ENCODE measurements at regions not wholly inside any gene's neighbourhood (a gene's known extent, or its start where the extent isn't known, plus 50 kb on each side); places are given as distances from the start of the nearest gene placed in this dataset.
"Not testable (repeated sequence)": the region's sequence is repeated elsewhere in the genome, so short reads cannot be mapped to it uniquely, and the experiment has no call there.

DNA sequence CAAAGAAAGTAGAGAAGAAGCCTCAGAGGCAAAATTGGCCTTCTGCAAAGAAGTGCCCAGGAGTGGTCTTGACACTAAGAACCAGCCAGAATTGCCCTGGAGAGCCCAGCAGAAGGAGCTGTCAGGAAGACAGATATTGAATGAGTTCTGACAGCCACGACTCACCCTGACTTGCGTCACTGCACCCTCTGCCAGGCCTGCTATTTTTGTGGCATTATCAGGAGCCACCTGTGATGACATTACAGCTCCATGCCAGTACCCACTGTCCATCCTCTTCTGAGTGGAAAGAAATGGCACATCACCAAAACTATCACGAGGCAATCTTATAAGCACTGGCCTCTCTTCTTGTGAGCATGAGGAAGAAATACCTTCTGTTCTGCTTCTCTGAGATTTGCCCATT lies 67.7 kb downstream of the SMIM20 start:
- DNase-seq (ENCODE audit: low read depth in 2 of 2): no peak

DNA sequence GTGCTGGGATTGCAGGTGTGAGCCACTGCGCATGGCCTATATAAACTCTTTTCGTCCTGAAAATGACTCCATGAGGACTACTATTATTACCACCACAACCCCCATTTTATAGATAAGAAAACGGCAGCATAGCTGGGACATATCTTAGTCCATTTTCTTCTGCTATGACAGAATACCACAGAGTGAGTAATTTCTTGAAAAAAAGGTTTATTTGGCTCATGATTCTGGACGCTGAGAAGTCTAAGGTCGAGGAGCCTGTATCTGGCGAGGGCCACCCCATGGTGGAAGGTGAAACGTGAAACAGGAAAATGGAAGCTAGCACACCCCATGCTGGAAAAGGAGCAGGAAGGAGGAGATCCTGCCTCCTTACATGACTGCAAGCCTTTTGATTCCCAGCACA lies 68.9 kb downstream of the SMIM20 start:
- DNase-seq (ENCODE audit: low read depth in 2 of 2): no peak

DNA sequence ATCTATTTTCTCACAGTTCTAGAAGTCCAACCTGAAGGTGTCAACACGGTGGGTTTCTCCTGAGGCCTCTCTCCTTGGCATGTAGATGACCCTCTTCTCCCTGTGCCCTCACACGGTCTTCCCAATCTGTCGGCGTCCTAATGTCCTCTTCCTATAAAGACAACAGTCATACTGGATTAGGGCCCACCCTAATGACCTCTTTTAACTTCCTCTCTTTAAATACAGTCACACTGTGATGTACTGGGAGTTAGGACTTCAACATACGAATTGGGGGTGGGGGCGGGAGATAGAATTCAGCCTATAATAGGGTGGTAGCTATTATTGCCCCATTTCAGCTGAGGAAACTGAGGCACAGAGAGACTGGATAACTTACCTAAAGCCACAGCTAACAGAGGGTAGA lies 70.2 kb downstream of the SMIM20 start:
- DNase-seq (ENCODE audit: low read depth in 2 of 2): no peak

DNA sequence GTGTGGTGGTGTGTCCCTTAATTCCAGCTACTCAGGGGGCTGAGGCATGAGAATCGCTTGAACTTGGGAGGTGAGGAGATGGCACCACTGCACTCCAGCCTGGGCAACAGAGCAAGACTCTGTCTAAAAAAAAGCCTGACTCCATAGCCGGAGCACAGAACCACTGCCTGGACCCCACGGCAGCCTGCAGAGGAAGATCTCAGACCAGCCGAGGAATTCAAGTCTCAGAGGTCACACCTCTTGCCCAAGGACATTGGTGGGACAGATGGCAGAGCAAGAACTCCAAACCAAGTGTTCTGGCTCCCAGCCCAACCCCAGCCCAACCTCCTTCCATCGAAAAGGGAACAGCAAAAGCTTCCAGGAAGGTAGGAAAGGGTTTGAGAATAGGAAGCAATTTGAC lies 70.8 kb downstream of the SMIM20 start:
- no peak for DNase-seq (ENCODE audit: low read depth in 2 of 2)

DNA sequence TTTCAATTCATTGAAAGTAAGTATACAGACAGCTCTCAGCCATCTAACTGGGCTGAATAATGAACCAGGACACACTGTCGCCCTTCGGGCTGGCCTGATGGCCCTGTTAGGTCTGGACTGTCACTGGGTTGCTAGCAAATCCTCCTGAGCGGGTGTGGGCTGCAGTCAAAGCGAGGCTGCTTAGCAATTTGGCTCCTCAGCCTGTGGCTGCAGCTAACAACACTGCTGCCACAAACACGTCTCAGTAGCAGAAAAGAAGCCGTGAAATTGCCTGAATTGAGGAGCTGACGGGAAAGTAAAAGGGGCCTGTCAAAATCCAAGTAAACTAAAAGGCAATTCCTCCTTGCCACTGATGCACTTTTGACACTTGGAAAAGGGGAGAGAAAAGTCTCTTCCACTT lies 72.8 kb downstream of the SMIM20 start:
- DNase-seq (ENCODE audit: low read depth in 2 of 2): no peak

DNA sequence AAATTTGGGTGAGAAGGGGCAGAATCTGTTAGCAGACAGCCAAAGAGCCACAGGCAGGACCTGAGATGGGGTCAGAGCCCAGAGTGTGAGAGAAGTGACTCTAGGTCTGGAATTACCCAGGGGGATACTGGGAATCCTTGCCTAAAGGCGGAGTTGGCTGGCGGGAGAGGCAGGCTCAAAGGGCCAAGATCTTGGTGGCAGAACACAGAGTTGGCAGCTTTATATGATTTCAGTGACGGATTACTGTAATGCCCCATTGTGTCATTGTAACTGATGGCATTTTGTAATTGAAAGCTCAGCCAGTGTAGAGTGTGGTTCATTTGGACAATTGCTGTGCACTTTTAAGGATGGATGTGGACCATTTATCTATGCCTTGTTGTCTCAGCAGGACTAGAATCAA lies 77.3 kb downstream of the SMIM20 start:
- DNase-seq (ENCODE audit: low read depth in 2 of 2): no peak

DNA sequence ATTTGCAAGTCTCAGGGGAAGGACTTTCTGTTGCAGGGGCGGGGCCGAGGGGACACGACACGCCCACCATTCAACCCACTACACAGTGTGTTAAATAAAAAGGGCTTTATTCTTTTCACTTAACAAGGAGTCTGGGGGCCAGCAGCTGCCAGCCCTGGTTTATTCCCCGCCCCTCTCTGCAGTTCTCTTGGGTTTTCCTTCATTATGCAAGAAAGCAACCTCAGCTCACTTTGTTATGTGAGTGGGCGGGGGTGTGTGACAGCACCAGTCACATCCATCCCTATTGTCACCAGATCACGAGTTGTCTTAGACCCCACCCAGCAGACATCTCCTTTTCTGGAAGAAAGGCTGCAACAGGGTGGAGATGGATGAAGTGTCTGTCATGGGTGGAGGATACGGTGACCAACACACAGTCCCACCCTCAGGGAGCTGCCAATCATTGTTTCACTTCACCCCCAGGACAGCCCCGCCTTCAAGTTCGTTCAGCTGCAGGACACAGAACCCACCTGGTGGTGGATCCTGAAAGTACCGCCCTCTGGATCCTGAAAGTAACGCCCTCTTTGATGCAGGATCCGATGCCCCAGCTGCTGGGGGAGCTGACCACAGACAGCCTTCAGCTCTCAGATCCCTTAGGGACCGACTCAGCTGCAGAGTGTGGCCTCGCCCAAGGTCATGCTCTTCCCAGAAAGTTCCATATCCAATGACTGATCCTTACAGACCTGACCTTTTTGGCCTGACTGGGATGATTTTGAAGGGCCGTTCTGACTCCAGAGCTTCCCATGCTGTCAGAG lies 79.6 kb downstream of the SMIM20 start:
- no peak for DNase-seq (ENCODE audit: low read depth in 2 of 2)

DNA sequence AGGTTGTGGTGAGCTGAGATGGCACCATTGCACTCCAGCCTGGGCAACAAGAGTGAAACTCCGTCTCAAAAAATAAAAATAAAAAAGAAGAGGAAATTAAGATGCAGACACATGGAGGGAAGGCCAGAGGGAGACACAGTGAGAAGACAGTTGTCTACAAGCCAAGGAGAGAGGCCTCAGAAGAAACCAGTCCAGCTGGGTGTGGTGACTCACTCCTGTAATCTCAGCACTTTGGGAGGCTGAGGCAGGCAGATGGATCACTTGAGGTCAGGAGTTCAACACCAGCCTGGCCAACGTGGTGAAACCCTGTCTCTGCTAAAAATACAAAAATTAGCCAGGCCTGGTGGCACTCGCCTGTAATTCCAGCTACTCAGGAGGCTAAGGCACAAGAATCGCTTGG lies 80.6 kb downstream of the SMIM20 start:
- DNase-seq (ENCODE audit: low read depth in 2 of 2): not testable (repeated sequence)

DNA sequence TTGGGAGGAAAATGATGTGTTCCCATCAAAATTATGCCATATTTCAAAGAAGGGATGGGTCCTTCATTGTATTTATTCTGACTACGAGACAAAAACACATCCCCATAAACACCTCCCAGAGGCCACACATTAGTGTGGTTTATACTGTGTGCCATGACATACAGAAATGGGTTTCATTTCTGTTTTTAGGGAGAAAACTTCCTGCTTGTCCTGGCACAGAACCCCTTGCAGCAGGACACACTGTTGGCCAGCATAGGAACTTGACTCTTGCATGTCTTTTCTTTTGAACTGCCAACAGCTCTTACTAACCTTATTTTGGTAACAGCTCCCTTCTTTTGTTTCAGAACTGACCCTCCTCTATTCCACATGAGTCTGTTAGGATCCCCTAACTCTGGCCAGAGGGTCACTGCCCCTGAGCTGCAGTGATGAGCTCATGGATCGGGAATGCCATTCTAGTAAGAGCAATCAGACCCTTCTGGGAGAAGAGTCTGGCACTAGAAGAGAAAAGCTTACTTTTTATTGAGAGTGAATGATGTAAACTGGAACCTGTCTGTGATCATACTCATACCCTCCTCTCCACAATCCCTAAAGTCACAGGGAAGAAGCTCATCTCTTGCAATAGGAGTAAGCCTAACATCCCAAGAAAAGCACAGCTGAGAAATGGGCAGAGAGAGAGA lies 86.4 kb downstream of the SMIM20 start:
- no peak for DNase-seq (ENCODE audit: low read depth in 2 of 2)

DNA sequence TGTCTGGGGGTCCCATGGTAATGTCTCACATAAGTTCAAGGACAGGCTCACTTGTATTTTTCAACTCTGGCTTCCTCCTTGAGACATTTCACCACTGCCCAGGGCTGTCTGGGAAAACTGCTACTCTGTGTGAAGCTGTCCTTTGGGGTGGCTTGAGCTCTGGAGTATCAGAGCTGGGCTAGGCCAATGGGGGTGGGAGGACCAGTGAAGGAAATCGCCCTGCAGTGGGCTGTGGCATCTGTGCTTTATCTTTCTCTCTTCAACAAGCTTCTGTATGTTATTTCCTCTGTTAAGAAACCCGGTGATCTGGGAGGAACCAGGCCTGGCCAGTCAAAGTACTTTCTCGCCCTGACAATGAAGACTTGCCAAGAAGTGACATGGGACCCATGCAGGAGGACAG lies 87.4 kb downstream of the SMIM20 start:
- no peak for DNase-seq (ENCODE audit: low read depth in 2 of 2)

DNA sequence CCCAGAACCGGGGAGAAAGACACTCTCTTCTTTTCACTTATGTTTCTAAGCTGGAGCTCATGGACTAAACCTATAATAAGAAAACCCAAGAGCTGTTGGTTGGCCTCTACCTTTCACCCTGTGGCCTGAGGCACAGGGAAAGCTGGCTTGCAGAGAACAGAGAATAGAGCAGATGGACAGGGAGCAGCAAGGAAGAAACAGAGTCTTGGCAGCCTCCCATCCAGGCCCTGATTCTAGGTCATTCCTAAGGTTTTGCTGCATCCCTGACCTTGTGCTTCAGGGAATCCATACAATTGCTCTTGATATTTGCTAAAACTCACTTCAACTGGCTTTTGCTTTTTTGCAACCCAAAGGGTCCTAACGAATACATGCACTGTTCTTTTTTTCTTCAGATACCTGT lies 87.8 kb downstream of the SMIM20 start:
- no peak for DNase-seq (ENCODE audit: low read depth in 2 of 2)

DNA sequence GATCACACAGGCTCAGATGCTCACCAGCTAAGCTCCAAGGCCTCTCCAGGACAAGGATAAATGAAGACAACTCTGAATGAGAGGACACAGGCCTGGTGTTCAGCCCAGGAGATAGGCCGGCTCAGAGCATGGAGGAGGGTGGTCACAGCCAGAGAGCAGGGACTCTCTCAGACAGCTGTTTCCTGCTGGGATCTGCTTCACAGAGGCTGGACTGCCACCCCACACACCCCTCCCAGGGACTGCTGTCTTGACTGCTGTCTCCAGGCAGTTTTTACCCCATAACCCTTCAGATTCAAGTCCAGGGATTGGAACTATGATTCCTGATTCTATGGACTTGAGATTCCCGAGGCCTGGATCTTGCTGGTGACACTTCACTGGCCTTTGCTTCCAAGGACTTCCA lies 89.0 kb downstream of the SMIM20 start:
- DNase-seq (ENCODE audit: low read depth in 2 of 2): no peak

DNA sequence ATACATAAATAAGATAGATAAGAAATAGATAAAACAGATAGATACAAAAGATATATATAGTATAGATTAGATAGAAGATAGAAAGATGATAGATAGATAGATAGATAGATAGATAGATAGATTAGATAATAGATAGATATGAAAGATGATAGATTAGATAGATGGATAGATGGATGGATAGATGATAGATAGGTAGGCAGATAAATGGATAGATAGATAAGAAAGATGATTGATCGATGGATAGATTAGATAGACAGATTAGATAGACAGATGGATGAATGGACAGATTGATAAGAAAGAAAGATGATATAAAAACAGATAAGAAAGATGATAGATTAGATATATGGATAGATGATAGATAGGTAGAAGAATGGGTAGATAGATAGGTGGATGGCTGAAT lies 90.3 kb downstream of the SMIM20 start:
- no peak for DNase-seq (ENCODE audit: low read depth in 2 of 2)

DNA sequence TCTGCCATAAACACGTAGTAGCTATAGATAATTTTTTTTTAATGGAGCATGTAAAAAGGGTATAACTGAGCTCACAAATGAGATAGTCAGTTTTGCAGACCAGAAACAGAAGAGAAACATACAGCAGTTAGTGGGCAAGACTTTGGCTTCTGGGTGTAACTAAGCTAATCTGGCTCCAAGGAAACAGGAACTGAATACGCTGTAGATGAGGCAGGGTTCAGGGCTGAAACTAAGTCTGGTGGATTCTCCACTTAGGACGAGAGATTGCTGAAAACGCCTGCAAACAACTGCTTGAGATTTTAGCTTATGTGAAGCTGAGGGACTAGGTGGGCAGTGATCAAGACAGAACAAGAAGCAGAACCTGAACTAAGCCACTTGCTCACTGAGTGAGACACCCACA lies 91.7 kb downstream of the SMIM20 start:
- no peak for DNase-seq (ENCODE audit: low read depth in 2 of 2)

DNA sequence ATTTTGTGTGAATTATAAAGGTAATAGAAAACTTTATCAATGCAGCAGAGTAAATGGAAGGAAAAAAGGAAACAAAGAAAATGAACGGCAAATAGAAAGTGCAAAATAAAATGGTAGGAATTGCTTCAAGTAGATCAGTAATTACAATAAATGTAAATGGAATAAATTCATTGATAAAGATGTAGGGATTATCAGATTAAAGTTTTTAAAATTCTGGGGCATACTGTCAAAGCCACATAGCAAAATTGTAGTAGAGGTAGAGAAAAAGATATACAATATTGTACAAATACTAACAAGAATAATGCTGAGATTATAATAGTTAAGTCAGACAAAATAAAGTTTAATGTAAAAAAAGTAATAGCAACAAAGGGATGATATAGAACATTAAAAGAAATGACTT lies 94.7 kb downstream of the SMIM20 start:
- DNase-seq (ENCODE audit: low read depth in 2 of 2): no peak

DNA sequence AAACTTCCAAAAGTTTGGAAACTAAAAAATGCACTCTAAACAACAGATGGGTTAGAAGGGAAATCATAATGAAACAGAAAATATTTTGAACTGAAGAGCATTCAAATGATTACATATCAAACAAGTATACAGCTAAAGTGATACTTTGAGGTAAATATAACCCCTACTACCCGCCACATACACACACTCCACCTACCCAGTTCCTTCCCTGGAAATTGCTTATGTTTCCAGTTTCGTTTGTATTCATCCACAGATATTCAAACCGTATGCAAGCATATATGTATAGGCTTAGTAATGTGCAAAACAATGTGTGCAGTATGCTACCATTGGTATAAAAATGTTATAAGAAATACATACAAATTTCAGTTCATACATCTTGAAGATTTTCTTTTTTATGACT lies 95.5 kb downstream of the SMIM20 start:
- DNase-seq (ENCODE audit: low read depth in 2 of 2): no peak

DNA sequence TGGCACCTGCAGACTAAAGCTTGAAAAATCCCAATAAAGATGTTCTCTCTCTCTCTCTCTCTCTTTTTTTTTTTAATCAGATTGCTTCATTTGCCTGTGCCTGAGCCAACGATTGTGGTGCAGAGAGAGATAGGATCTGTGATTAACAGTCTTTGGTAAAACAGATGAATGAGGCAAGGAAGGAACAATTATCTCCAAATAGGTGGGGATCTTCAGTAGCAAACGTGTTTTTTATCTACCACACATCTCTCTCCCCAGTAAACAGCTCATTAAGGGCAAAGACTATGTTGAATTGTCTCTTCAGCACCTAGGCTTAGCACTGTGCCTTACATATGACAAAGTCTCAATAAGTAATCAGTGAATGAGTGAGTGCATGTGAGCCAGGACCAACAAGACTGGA lies 96.3 kb downstream of the SMIM20 start:
- DNase-seq (ENCODE audit: low read depth in 2 of 2): no peak

DNA sequence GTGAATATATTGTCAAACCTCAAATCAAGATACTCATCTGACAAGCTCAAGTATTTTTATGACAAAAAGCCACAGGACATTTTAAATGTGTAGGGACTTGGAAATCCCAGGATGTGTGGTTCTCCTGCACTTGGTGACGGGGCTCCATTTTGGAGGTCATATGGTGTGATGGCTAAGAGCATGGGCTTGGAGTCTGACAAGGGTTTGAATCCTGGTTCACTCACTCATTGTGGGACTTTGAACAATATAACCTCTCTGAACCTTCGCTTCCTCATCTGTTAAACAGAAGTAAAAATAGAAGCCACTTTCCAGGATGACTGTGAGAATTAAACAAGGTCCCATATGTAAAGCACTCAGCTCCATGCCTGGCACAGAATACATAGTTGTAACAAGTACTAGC lies 99.6 kb downstream of the SMIM20 start:
- DNase-seq (ENCODE audit: low read depth in 2 of 2): no peak

DNA sequence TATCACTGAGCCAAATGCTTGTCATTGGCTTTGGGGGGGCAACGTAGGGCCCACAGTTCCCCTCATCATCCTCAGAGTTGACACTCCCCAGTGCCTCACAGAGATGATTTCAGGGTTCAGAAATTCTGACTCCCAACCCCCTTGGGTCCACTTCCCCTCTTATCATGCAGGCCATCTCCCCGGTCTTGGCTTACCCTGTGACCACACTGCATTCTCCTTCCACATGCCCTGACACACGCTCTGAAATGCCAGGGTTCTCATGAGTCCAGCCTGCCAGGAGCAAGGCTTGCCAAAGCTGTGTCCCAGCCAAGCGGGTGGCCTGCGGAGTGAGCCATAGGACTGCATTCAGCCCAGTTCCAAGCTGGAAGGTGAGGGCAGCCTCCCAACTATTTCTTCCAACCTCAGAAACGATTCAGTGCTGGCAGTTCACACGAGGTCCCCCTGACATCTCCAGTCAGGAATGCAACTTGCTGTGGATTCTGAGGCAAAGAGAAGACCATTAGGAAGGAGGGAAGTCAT lies 101.2 kb downstream of the SMIM20 start:
- DNase-seq (ENCODE audit: low read depth in 2 of 2): peak; percentile 89 to 90

DNA sequence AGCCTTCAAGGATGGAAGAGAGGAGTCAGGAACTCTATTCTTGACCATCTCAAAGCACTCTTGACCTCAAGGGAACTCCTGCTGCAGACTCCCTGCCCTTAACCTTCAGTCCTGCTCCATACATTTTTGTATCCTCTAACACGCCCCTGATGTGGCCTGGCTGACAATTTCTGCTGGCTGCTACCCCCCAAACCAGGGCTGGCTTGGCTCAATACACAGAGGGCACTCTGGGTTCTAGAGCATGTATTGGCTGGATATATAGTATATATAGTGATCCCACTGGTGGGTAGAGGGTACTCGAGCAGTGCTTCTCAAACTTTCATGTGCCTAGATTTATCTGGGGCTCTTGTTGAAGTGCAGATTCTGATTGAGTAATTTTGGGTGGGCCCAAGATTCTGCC lies 101.9 kb downstream of the SMIM20 start:
- no peak for DNase-seq (ENCODE audit: low read depth in 2 of 2)

DNA sequence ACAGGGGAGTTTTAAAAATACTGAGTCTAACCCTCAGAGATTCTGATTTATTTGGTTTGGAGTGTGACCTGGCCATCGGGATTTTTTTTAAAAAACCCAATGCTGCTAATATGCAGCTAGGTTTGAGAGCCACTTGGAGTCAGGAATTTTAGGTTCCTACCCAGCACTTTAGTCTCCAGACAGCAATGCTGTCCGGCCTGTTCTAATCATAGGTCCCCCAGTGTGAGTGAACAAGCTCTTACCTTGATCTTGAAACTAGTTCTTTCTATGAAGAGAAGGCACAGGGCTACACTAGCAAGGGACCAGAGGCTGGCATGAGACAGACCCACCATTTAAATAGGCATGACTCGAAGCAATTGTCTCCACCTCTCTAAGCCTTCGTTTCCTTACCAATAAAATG lies 103.5 kb downstream of the SMIM20 start:
- DNase-seq (ENCODE audit: low read depth in 2 of 2): no peak

DNA sequence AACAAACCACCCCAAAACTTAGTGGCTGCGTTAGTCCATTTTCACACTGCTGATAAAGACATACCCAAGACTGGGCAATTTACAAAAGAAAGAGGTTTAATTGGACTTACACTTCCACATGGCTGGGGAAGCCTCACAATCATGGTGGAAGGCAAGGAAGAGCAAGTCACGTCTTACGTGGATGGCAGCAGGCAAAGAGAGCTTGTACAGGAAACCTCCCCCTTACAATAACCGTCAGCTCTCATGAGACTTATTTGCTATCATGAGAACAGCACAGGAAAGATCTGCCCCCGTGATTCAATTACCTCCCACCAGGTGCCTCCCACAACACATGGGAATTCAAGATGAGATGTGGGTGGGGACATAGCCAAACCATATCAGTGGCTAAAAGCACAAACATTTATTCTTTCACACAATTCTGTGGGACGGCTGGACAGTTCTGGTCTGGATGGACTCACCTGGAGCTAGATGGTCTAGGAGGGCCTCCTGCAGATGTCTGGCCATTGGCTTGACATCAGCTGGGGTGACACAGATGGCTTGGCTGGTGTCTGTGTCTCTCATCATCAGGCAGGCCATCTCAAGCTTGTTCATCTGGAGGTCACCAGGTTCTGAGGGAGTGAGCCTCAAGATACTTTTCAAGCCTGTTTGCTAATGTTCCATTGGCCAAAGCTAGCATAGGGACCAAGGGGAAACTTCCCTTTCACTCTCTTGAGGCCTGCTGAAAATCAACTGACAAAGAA lies 104.1 kb downstream of the SMIM20 start:
- DNase-seq (ENCODE audit: low read depth in 2 of 2): not testable (repeated sequence)

Measured in fibroblast of skin of left quadriceps (primary cell).